ENCODE measurements at regions not wholly inside any gene's neighbourhood (a gene's known extent, or its start where the extent isn't known, plus 50 kb on each side); places are given as distances from the start of the nearest gene placed in this dataset.

- no peak for TF ChIP-seq CTCF (IDR thresholded peaks at IDR 0.05)
- no peak for TF ChIP-seq EP300 (IDR thresholded peaks at IDR 0.05)
- TF ChIP-seq POLR2AphosphoS5 (IDR thresholded peaks at IDR 0.05) = no peak
Measured at GRCh38 chr7:128188396-128189230, 52.5 kb upstream of the LEP start.
